GM12864 (cell line): ENCODE measurements at regions not wholly inside any gene's neighbourhood (a gene's known extent, or its start where the extent isn't known, plus 50 kb on each side); places are given as distances from the start of the nearest gene placed in this dataset.
"Not testable (repeated sequence)": the region's sequence is repeated elsewhere in the genome, so short reads cannot be mapped to it uniquely, and the experiment has no call there.

Experiments
- DNase-seq: peaks from one replicate; pipeline ENCODE4 v3.0.0-alpha.2; 2011; ENCODE audit warnings: low read depth
- H3K4me3 ChIP-seq: 2 replicates; pipeline ENCODE4 v1.5.1; 2011; ENCODE audit warnings: mild to moderate bottlenecking, low read depth, low read length, control low read depth
- CTCF ChIP-seq: IDR thresholded peaks from 2 replicates; pipeline ENCODE4 v1.5.1; 2011; ENCODE audit warnings: low read depth, mild to moderate bottlenecking, moderate library complexity, low read length, control low read depth, inconsistent platforms; ENCODE audit errors: missing control alignments

- not testable (repeated sequence) for DNase-seq, H3K4me3 ChIP-seq
Observed at GRCh38 chr2:132220589-132220988, 58.8 kb upstream of the ANKRD30BL start.

GRCh38 chr2:132221886-132222285 is 60.1 kb upstream of the ANKRD30BL start:
- not testable (repeated sequence) for H3K4me3 ChIP-seq

GRCh38 chr2:132252191-132252893 is 90.6 kb upstream of the ANKRD30BL start:
- DNase-seq, result no peak
- TF ChIP-seq CTCF, result no peak
- H3K4me3 ChIP-seq, result no peak overlapping the region

More at GRCh38 chr2:132221886-132222285, 60.1 kb upstream of the ANKRD30BL start:
- not testable (repeated sequence) for DNase-seq

GRCh38 chr2:132252894-132253264 is 91.1 kb upstream of the ANKRD30BL start:
- no peak for TF ChIP-seq CTCF
- DNase-seq, result no peak

GRCh38 chr2:132253496-132254305 is 91.9 kb upstream of the ANKRD30BL start:
- no peak for TF ChIP-seq CTCF
- DNase-seq, result no peak

More at GRCh38 chr2:132252894-132253264, 91.1 kb upstream of the ANKRD30BL start:
- H3K4me3 ChIP-seq, result no peak overlapping the region

GRCh38 chr2:132254306-132254919 is 92.7 kb upstream of the ANKRD30BL start:
- not testable (repeated sequence) for DNase-seq, H3K4me3 ChIP-seq

More at GRCh38 chr2:132253496-132254305, 91.9 kb upstream of the ANKRD30BL start:
- no peak overlapping the region for H3K4me3 ChIP-seq

GRCh38 chr2:132255714-132256113 is 94.0 kb upstream of the ANKRD30BL start:
- no peak for TF ChIP-seq CTCF
- no peak for DNase-seq
- H3K4me3 ChIP-seq, result no peak overlapping the region

- DNase-seq, result no peak
- TF ChIP-seq CTCF, result no peak
- H3K4me3 ChIP-seq, result no peak overlapping the region
Observed at GRCh38 chr2:132256251-132256902, 94.6 kb upstream of the ANKRD30BL start.

- H3K4me3 ChIP-seq, DNase-seq: not testable (repeated sequence)
Observed at GRCh38 chr2:132256903-132257300, 95.2 kb upstream of the ANKRD30BL start.

GRCh38 chr2:132257301-132258171 is 95.8 kb upstream of the ANKRD30BL start:
- not testable (repeated sequence) for DNase-seq, H3K4me3 ChIP-seq

- not testable (repeated sequence) for DNase-seq
Observed at GRCh38 chr2:132259276-132259675, 97.5 kb upstream of the ANKRD30BL start.

More at GRCh38 chr2:132259276-132259675, 97.5 kb upstream of the ANKRD30BL start:
- H3K4me3 ChIP-seq, result not testable (repeated sequence)
